ENCODE measurements at regions not wholly inside any gene's neighbourhood (a gene's known extent, or its start where the extent isn't known, plus 50 kb on each side); places are given as distances from the start of the nearest gene placed in this dataset.

DNA sequence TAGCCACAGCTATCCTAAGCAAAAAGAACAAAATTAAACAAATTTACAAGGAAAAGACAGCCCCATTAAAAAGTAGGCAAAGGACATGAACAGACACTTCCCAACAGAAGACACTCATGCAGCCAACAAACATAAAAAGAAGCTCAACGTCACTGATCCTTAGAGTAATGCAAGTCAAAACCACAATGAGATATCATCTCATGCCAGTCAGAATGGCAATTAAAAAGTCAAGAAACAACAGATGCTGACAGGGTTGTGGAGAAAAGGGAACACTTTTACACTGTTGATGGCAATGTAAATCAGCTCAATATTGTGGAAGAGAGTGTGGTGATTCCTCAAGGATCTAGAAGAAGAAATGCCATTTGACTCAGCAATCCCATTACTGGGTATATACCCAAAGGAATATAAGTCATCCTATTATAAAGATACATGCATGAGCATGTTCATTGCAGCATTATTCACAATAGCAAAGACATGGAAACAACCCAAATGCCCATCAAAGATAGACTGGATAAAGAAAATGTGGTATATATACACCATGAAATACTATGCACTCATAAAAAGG is 163.0 kb upstream of the TET2 start:
- no peak for DNase-seq (ENCODE audit: extremely low read depth, low read depth)
- TF ChIP-seq, protein P1, sequence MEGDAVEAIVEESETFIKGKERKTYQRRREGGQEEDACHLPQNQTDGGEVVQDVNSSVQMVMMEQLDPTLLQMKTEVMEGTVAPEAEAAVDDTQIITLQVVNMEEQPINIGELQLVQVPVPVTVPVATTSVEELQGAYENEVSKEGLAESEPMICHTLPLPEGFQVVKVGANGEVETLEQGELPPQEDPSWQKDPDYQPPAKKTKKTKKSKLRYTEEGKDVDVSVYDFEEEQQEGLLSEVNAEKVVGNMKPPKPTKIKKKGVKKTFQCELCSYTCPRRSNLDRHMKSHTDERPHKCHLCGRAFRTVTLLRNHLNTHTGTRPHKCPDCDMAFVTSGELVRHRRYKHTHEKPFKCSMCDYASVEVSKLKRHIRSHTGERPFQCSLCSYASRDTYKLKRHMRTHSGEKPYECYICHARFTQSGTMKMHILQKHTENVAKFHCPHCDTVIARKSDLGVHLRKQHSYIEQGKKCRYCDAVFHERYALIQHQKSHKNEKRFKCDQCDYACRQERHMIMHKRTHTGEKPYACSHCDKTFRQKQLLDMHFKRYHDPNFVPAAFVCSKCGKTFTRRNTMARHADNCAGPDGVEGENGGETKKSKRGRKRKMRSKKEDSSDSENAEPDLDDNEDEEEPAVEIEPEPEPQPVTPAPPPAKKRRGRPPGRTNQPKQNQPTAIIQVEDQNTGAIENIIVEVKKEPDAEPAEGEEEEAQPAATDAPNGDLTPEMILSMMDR (IDR thresholded peaks at IDR 0.05; ENCODE audit: low read depth, low read length, missing control alignments), result no peak
- no peak overlapping the region for H3K4me3 ChIP-seq (replicated peaks; ENCODE audit: low read depth, low read length)

DNA sequence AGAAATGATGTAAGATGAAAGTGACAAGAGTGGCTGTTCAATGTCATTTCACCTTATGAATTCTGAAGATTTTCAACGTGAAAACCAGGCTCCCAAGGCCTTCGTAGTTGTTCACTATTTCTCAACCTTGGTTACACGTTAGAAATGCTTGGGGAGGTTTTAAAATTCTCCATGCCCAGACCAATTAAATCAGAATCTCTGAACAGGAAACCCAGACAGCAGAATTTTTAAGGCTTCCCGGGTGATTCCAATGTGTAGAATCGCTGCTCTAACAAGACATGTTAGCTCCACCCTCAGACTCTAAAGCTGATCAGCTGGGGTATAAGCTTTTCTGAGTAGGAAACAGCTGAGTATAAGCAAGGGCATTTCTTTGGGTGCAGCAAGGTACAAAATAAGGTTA is 160.4 kb upstream of the TET2 start:
- TF ChIP-seq, protein P1 (IDR thresholded peaks at IDR 0.05; ENCODE audit: low read depth, low read length, missing control alignments), result no peak
- no peak overlapping the region for H3K4me3 ChIP-seq (replicated peaks; ENCODE audit: low read depth, low read length)
- no peak for DNase-seq (ENCODE audit: extremely low read depth, low read depth)

DNA sequence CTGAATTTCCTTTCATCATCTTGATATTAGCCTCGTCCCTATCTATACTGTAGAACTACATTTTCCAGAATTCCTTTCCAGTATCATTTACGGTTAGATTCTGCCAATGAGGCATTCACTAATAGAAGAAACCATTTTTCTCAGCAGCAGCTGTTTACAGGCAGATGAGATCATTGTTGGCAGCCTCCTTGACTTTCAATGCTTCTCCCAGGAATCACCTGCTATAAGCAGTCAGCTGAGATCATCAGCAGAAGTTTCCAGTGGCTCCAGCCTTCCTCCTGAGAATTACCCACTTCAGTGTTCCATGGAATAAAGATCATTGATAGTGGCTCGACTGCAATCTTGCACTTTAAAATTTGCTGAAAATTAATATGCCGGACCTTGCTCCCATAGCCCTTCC is 157.3 kb upstream of the TET2 start:
- DNase-seq (ENCODE audit: extremely low read depth, low read depth), result no peak
- TF ChIP-seq, protein P1 (IDR thresholded peaks at IDR 0.05; ENCODE audit: low read depth, low read length, missing control alignments), result no peak
- no peak overlapping the region for H3K4me3 ChIP-seq (replicated peaks; ENCODE audit: low read depth, low read length)

DNA sequence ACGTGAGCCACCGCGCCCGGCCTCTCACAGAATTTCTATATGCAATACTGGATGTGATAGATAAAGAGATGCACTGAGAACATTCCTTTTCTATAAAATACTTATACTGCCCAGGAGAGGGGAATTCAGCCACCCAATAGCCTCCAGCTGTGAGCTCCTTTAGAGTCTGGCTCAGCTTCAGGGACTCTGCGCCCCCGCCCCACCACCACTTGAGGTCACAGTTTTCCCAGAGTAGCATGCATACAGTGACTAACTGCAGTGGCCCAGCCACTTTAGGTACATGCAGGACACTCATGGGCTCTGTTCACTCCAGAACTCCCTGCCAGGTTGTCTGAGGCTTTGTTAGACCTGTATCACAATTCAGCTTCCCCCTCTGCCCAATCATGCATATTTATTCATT is 144.4 kb upstream of the TET2 start:
- TF ChIP-seq, protein P1 (IDR thresholded peaks at IDR 0.05; ENCODE audit: low read depth, low read length, missing control alignments), result no peak
- no peak for DNase-seq (ENCODE audit: extremely low read depth, low read depth)

DNA sequence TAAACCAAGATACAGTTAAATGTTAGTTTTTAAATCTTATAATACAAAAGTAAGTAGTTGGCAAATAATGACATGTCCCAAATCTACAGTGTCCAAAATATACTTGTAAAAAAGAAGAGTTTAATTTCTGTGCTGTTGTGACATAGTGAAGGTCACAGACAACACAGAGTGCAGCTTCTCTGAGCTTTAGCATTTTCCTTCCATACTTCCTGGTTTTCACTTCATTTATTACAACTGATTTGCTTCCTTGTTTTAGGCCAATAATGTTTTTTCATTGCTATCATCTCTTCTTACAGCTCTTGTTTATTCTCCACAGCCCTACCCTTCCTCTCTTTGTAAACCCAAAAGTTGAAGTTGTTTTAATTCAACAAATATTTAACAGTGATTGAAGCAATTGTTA is 132.4 kb upstream of the TET2 start:
- TF ChIP-seq, protein P1 (IDR thresholded peaks at IDR 0.05; ENCODE audit: low read depth, low read length, missing control alignments), result no peak
- no peak overlapping the region for H3K4me3 ChIP-seq (replicated peaks; ENCODE audit: low read depth, low read length)
- no peak for DNase-seq (ENCODE audit: extremely low read depth, low read depth)

More for the DNA sequence above, 144.4 kb upstream of the TET2 start:
- H3K4me3 ChIP-seq (replicated peaks; ENCODE audit: low read depth, low read length), result no peak overlapping the region

DNA sequence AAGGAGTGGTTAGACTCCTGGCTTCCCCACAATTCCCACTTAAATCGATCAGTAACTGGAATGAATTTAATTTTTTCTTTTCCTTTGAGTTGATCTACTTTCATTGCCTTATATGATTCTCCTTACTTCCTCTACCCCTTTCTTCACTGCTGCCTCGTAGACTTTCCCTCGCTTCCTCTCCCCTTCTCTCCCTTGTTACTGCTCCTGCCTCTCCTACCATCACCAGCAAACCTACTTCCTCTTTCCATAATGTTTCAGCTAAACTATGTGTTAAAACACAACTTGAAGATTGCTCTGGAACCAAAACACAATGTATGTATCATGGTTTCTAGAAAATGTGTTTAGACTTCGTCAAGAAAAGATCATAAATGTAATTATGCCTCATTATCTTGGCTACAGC is 132.0 kb upstream of the TET2 start:
- H3K4me3 ChIP-seq (replicated peaks; ENCODE audit: low read depth, low read length), result no peak overlapping the region
- no peak for DNase-seq (ENCODE audit: extremely low read depth, low read depth)
- TF ChIP-seq, protein P1 (IDR thresholded peaks at IDR 0.05; ENCODE audit: low read depth, low read length, missing control alignments), result no peak

DNA sequence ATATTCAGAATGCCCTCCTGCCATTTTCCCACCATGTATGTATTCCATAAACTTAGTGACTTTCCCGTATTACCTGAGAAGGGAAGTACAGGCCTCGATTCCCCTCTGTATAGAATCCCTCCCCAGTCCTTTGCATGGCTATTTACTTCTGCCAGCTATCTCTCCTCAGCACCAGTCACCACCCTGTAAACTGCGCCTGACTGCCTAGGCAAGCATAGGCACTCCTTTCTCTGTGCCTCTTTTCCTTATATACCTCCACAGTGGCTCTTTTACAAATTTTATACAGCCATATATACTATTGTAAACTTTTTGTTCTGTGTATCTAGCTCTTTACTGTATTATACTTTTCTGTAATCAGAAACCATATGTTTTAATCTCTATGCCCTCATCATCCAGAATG is 130.9 kb upstream of the TET2 start:
- TF ChIP-seq, protein P1 (IDR thresholded peaks at IDR 0.05; ENCODE audit: low read depth, low read length, missing control alignments), result no peak
- H3K4me3 ChIP-seq (replicated peaks; ENCODE audit: low read depth, low read length), result no peak overlapping the region
- no peak for DNase-seq (ENCODE audit: extremely low read depth, low read depth)
